ENCODE measurements at regions not wholly inside any gene's neighbourhood (a gene's known extent, or its start where the extent isn't known, plus 50 kb on each side); places are given as distances from the start of the nearest gene placed in this dataset.
A peak's percentile ranks its signal among the peaks of the same experiment; 100 is the strongest.
"Not testable (repeated sequence)": the region's sequence is repeated elsewhere in the genome, so short reads cannot be mapped to it uniquely, and the experiment has no call there.

DNA sequence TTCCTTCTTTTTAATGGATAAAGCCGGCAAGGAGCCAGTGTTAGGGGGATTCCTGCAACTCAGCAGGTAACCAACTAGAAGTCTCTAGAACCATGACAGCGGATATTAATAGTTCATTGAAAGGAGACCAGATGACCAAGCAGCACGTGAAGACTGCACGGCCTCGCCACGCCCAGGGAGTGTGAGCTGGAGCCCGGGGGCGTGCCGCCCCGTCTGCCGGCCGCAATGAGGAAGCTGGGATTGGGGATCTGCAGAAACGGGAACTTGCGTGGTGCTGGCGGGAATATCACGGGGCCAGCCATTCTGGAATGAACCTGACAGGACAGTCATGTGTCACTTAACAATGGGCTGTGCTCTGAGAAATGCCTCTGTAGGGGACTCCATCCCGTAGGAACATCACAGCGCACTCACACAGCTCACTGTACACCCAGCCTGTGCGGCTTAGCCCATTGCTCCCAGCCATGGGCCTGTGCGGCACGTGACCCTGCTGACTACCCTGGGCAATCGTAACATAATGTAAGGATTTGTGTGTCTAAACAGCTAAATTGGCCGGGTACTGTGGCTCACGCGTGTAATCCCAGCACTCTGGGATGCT, 4092.8 kb upstream of the TPTE start:
- not testable (repeated sequence) for DNase-seq (ENCODE audit: low read depth)

DNA sequence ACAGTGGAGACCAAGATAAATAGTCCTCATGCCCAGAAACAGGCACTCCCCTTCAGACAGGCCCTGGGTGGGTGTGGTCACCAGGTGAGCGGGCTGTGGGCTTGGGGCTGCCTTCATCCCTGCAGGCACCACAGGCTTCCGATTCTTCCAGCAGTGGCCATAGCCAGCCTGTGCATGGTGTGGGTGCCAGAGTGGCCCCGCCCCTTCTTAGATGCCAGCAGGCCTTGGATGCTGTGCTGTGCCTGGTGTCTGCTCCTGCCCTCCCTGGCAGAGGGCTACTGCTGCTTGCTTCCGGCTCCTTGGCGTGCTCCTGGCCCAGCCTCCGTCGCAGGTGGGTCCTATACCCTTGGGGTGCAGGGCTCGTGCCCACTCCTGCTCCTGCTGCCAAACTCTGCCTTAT, 4091.5 kb upstream of the TPTE start:
- DNase-seq (ENCODE audit: low read depth): not testable (repeated sequence)

DNA sequence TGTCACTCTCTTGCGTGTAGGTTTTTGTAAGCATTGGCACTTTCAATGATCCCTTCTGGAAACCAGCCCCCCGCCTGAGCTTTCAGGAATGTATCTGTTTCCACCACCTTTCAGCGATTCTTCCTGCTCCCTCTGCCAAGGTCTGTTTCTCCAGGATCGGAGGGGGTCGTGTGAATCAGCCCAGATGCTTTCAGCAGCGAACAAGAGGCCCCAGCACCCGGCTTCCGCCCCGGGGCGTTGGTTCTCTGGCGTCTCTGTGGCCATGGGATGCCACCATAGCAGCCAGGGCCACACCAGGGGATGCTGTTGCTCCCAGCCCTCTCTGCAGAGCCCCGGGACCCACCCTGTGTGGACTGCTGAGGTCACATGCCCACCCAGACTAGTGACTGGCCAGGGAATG, 4088.2 kb upstream of the TPTE start:
- not testable (repeated sequence) for DNase-seq (ENCODE audit: low read depth)

DNA sequence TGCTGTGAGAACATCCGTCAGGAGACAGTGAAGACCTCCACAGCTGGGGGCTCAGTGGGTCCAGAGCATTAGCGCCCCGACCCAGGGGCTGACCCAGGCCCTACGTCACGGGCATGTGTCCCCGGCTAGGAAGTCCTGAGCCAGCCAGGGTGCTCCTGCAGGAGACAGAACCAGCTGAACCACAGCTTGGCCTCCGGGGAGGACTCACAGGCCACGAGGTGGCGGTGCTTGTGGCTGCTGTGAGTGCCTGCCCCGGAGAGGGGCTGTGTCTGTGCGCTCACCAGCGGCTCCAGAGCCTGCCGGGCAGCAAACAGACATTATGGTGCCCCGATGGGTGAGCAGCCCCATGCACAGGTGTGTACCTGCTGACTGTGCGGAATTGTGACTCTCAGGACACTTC, 4085.2 kb upstream of the TPTE start:
- not testable (repeated sequence) for DNase-seq (ENCODE audit: low read depth)

DNA sequence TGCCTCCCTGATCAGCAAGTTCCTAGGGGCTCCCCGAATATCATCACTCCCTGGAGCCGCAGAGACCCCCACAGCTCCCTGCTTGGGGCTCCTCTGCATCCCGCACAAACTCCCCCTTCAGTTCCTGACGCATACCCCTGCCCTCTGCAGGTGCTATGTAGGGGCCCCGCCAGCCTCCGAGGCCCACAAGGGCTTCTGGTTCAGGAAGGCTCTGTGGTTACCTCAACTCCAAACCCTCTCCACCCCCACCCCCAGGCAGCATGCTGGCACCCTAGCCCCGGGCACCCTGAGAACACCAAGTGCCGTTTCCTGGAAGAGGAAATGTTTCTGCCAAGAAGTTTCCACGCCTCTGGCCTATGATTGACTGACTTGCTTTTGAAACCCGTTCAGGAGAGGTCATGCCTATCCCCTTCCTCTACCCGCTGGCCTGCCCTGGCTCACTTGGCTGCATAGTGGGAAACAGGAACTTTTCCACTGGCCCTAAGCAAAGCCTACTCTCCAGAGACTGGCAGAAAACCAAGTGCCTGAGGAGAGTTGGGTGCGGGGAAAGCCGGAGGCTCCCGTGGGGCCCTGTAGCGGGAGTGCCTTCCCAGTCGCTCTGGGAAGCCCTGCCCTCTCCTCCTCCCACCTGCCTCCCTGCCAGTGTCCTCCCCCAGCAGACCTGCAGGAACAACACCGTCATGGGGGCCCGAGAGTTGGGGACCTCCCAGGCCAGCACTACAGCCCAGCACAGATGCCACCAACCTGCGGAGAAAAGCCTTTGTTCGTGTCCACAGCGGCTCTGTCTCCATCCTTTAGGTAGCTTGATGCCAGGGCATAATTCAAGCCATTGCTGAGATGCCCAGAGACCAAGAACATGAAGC, 4084.2 kb upstream of the TPTE start:
- DNase-seq (ENCODE audit: low read depth): not testable (repeated sequence)

DNA sequence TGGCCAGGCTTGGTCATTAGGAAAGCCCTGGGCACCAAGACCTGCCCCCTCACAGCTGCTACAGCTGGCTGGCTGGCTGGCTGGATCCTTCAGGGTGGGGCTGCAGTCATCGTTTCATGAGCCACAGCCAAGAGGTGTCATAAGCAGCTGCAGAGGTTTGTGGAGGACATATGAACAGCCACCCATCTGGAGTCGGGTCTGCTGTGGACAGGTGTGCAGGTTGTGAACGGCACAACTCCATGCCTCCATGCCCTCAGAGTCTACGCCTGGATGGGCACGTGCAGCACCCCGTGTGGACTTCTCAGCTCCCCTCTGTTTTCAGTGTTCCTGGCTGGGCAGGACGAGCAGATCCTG, 4083.6 kb upstream of the TPTE start:
- DNase-seq (ENCODE audit: low read depth): peak; percentile 26

DNA sequence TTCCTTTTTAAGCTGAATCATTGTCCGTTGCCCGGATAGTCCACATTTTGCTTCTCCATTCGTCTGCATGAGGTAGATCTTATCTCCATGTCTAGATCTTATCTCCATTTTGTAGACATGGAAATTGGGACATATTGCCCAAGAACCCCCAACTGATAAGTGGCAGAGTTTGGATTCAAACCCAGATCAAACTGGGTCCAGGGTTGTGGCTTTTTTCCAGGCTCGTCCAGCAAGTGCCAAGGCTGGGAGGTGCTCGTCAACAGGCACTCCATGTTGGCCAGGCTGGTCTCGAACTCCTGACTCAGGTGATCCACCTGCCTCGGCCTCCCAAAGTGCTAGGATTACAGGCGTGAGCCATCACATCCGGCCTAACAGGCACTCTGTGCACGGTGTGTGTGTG, 4082.3 kb upstream of the TPTE start:
- not testable (repeated sequence) for DNase-seq (ENCODE audit: low read depth)

DNA sequence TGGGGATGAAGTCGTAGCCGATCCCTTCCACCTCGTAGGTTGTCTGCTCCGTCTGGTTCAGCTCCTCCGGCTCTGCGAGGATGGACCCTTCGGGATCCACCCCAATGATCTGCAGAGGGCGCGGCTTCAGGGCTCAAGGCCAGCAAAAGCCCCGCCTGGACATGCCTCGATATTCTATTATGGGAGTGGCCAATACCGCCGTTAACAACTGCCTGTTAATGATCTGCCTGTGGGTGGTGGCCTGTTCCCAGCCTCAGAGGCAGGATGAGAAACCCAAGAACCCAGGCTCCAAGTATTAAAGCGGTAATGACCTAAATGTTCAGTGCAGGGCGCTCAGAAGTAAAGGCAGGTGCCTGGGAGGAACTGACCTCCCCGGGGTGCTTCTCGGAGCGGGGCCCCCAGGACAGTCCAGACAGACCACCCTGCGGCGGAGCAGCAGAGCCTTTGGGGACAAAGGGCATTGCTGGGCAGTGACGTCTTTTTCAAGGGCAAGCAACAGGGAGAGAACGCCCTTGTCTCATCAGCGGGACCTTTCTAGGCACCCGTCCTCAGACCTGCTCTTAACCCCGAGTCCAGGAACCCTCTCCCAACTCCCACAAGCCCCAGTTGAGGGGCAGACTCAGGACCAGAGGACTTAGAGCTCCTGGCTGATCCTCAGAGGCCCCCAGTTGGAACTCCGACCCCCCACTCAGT, 4066.6 kb upstream of the TPTE start:
- DNase-seq (ENCODE audit: low read depth): not testable (repeated sequence)

DNA sequence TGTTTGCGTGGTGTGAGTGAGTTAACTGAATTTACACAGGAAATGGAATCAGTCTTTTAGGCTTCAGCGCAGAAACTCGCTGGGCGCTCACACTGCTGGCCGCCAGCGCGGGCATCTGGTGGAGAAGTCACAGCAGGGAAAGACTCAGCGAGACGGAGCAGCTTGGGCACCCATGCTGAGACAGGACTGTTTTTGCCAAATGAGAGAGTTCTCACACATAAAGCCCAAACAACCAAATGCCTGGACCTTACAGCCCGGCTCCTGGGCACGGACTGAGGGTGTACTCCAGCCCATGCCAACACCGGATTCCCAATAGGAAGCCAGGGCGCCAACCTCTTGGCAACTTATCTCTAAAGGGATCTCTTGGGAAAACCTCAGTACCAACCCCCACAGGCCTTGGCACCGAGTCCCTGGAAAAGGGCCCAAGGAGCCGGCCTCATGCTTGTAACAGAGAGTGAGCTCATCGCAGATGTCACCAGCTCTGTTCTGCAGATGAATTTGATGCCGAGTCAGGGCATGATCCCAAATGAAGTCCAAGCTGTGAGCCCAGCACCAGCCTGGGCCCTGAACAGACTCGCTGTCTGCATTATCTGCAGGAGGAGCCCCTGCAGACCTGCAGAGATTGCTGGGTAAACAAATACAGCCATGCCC, 4065.2 kb upstream of the TPTE start:
- DNase-seq (ENCODE audit: low read depth): not testable (repeated sequence)

DNA sequence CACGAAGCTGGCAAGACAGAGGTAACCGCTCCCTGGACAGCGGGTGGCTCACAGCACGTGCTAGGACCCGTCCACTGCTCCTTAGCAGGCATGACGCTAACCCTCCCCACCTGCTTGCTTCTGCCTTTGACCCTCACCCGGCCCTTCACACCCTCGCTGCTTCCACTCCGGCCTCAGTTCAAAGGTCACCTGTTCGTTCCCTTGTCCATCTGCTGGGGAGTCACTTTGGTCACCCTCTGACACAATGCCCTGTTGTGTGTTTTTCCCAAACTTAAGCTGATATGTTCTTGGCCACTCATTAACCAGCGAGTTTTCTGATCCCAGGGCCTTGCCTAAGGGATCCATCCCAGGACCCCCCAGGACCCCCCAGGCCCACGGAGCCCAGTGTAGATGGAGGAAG, 4061.6 kb upstream of the TPTE start:
- not testable (repeated sequence) for DNase-seq (ENCODE audit: low read depth)

DNA sequence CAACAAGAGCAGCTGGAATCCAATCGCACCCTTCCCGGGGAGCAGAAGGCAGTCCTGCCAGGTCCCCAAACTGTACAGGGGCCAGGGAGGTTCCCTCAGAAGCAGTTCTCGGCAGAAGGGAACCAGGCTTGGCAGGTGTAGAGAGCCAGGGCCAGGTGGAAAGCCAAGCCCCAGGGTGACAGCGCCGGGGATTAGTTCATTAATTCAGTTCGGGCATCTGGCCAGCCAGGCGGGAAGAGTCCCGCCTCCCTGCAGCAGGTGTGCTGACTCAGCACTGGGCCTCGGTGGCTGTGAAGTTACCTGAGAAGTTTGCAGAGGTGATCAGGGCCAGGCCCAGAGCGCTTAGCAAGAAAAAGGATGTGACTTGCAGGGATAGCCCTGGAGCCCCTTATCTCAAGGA, 4060.0 kb upstream of the TPTE start:
- not testable (repeated sequence) for DNase-seq (ENCODE audit: low read depth)

DNA sequence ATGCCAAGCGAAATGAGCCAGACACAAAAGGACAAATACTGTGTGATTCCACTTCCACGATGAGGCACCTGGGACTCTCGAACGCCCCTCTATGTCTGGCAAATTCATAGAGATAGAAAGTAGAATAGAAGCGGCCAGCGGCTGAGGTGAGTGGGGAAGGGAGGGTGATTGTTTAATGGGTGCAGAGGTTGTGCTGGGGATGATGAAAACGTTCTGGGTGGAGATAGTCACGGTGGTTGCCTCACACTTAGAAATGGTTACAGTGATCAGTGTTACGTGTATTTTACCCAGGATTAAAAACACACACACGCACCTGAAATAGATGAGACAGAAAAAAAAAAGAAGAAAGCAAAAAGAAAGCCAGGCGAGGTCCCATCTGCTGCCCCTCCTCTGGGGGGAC, 4057.0 kb upstream of the TPTE start:
- DNase-seq (ENCODE audit: low read depth): not testable (repeated sequence)

DNA sequence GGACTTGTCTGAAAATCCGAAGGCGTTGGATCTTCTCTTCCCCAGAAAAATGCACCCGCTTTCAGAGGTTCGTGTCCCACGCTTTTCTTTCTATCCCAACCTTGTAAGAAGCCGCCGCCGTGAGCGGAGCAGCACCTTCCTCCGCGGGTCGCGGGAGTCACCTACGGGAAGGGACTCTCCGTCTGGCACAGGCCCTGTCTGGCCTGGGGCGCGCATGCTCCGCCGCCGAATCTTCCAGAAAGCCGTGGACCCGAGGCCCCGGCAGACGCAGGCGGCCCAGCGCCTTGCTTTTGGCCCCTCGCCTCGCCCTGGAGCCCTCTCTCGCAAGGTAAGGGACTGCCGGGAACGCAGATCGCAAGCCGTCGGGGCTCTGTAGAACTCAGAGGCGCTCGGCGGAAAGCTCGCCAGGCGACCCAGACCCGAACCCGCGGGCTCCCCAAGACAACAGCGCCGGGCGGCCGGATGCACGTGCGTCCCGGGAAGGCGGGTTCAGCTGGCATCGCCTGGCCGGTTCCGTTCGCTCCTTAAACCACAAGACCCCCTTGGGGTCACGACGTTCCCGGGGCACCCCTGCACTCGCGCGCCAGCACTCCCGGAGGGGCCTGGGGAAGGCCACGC, 4055.2 kb upstream of the TPTE start:
- not testable (repeated sequence) for DNase-seq (ENCODE audit: low read depth)

DNA sequence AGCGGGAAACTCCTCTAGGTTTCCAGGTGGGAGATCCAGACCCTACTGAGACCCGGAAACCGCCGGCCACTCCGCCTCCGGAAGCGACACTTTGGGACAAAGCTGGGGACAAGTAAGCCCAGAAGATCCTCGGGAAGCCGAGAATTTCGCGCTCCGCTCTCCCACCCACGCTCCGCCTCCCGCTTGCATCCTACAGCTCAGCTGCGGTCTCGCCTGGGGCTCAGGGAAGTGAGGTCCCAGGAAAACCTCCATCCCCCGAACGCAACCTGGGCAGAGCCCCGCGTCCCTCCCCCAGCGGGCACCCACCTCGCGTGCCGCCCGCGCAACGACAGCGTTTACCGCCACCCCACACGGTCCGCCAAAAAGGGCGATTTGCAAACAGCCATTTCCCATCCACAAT, 4054.7 kb upstream of the TPTE start:
- DNase-seq (ENCODE audit: low read depth): not testable (repeated sequence)

DNA sequence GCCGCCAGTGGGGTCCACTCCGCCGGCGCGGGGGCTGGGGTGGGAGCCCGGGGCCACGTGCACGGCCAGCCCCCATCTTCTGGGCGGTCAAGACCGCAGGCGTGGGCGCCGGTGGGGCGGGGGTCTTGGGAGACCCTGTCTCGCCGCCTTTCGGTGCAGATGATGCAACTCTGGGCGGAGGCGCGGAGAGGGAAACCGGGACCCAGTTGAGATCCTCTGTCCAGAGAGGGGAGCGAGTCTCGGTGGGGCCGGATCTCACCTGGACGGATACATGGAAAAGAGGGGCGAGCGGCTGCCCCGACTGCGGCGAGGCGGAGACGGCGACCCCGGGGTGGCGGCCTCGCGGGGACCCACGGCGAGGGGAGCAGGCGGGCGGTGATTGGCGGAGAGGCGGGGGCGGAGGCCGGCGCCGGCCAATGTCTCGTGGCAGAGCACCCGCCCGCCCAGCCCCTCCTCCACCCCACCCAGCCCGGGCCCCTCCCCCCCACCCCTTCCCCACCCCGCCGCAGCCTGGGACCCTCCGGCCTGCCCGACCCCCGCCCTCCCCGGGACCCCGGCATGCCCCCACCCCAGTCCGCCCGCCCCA, 4054.1 kb upstream of the TPTE start:
- not testable (repeated sequence) for DNase-seq (ENCODE audit: low read depth)

DNA sequence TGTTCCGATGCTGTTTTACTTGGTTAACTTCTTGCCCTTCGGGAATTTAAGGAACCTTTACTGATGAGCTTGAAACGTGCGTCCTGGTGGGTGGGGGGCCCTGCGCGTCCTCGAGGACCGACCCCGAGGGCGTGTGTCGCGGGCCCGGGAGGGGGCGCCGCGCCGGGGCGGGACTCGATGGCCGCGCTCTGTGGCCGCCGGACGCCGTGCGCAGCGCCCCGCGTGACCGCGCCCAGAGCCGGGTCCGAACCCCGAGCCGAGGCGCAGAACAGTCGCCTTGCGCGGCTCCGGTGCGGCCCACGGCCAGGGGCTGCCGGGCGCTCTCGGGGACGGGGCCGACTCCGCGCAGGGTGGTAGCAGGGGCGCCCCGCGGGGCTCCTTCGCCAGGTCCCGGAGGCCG, 4053.5 kb upstream of the TPTE start:
- not testable (repeated sequence) for DNase-seq (ENCODE audit: low read depth)

DNA sequence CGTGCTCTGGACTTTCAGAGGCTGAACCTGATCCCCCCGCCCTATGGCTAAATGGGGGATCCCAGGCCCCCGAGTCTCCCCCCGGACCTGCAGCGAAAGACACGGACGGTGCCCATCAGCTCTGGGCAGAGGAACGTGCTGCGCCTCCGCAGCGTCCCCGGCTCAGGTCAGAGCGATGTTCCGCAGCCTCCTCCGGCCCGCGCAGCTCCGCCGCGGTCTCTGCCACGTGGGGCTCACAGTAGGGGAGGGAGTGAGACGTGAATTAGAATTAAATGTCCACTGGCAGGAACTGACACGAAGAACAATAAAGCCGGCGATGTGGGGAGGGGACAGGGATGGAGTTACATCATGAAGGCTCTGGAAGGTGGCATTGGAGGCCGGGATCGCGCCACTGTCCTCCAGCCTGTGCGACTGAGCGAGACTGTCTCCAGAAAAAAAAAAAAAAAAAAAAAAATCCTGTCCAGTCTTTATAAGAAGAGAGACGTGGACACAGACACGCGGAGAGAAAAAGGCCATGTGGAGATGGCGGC, 4053.0 kb upstream of the TPTE start:
- not testable (repeated sequence) for DNase-seq (ENCODE audit: low read depth)

DNA sequence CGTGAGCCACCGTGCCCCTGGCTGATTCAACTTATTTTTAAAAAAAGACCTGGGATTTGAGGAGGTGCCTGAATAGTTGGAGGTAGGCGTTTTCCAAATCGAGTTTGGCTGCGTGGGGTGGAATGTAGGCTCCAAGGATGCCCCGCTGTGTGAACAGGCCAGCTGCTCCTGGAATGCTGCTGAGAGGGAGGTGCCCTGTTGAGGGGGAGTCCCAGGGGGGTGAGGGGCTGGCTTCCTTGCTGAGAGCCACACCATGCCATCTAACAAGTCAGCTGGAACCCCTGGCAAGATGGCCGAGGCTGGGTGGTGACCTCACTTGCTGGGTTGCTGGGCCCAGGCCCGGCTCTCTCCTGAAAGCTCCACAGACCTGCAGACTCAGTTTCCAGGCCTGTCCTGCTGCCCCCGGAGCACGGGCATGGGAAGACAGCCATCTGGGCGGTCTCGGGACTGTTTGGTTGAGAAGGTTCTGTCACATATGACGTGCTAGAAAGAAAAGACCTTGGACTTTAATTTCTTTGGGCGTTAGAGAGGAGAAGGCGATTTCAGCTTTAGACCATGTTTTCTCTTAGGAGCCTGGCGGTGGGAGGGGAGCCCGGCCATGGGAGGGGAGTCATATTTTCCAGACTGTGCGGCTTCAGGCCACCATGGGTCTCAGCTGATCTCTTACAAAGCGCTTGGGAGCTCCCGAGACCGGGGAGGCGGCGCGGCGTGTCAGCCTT, 4047.0 kb upstream of the TPTE start:
- not testable (repeated sequence) for DNase-seq (ENCODE audit: low read depth)

DNA sequence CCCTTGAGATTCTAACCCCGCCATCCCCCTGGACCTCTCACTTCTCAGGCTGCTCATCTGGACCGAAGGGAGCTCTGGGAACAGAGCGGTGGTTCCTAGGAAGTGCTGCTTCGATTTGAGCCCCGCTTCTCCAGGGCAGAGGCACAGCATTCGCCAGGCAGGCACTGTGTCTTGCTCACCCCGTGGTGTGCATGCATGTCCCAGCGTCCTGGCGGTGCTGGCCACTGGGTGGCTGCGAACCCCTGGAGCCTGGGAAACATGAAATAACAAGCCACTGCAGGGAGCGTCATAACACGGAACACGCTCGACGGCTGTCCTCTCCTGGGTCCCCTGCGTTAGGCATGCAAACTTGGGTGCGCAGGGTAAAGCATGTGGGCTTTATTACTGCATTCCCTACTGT, 4040.3 kb upstream of the TPTE start:
- not testable (repeated sequence) for DNase-seq (ENCODE audit: low read depth)

DNA sequence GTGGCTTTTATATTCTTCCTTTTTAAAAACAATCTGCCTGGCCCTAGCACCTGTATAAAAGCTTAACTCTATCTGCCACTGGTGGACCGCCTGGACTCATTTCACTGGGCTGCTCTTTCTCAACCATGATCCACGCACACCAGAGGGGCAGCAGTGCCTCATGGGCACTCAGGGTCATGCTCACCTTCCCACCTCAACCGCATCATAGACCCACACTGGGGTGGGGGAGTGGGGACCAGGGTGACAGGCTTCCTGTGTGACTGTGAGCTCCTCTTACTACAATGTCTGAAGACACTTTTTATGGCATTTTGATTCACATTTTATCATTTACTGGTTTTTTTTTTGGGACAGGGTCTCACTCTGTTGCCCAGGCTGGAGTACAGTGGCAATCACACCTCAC, 4038.8 kb upstream of the TPTE start:
- not testable (repeated sequence) for DNase-seq (ENCODE audit: low read depth)
